HUES48 (cell line): ENCODE measurements at regions not wholly inside any gene's neighbourhood (a gene's known extent, or its start where the extent isn't known, plus 50 kb on each side); places are given as distances from the start of the nearest gene placed in this dataset.

Source experiments
- H3K27ac ChIP-seq: one replicate; pipeline ENCODE4 v1.7.0; 2013; ENCODE audit warnings: low read depth, low read length, inconsistent platforms
- H3K27me3 ChIP-seq: 2 replicates; pipeline ENCODE4 v1.6.1; 2013; ENCODE audit warnings: mild to moderate bottlenecking, low read length; ENCODE audit not compliant: control insufficient read depth, insufficient read depth
- H3K36me3 ChIP-seq: 2 replicates; pipeline ENCODE4 v1.6.1; 2013; ENCODE audit warnings: low read length; ENCODE audit not compliant: control insufficient read depth, insufficient read depth
- H3K4me1 ChIP-seq: 2 replicates; pipeline ENCODE4 v1.6.1; 2013; ENCODE audit warnings: mild to moderate bottlenecking, low read length; ENCODE audit not compliant: control insufficient read depth, insufficient read depth
- H3K4me3 ChIP-seq: 2 replicates; pipeline ENCODE4 v1.5.1; 2013; ENCODE audit warnings: mild to moderate bottlenecking, low read depth, low read length
- H3K9ac ChIP-seq: 2 replicates; pipeline ENCODE4 v1.6.1; 2013; ENCODE audit warnings: mild to moderate bottlenecking, low read depth, low read length, moderate library complexity
- H3K9me3 ChIP-seq: 2 replicates; pipeline ENCODE4 v1.6.1; 2013; ENCODE audit warnings: low read length; ENCODE audit not compliant: control insufficient read depth, insufficient read depth

DNA sequence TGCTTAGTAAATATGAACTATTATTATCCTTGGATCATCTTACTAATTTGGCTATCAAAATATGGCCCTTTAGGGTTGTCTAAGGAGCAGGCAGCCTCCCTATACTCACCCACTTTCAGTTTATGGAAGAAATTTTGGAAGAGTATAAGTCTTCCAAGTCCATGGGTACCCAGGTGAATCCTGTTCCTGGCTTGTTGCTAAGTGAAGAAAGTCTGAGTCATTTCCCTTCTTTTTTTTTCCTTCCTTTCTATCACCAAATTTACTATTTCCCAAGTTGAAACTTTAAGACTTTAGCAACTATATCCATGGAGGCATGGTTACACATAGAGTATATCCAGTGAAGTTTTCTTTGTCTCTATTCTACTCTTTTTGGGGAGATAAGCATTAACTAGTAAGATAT, 184.0 kb upstream of the ACTBL2 start:
- Histone ChIP-seq H3K9ac (no peak overlapping the region), H3K27ac (no peak overlapping the region), H3K4me3 (no peak overlapping the region), H3K9me3 (no peaks in the 10 kb centered on the region), H3K36me3 (no peaks in the 10 kb centered on the region), H3K4me1 (no peaks in the 10 kb centered on the region), H3K27me3 (no peaks in the 10 kb centered on the region)

DNA sequence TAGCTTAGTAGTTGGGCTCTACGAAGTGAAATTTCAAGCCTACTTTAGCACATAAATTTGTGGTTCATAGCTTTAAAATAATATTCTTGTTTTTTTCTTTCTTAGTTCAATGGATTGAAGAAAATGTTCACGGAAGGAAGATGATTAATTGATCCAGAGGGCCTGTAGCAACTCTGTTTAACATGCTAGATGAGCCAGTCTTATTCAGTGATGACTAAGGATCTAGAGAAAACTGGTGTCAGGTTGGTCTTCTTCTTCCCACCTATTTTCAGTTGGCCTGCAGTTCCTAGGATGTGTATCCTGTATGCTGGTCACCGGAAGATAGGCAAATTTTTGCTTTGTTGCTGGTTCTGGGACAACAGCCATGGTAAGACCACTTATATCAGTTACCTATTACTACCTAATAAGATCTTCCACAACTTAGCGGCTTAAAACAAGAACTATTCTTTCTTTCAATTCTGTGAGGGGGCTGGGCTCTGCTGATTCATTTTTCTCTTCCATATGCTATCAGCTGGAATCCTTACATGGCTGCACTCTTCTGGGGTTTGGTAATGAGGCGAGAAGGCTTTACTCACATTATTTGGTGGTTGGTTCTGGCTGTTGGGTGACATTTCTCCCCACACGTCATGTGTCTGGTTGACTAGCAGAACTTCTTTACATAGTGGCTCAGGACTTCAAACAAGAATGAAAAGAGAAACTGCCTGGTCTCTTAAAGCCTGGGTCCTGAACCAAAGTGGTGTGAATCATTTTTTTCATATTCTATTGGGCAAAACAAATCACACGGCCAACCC, 182.7 kb upstream of the ACTBL2 start:
- Histone ChIP-seq H3K9ac (no peak overlapping the region), H3K27me3 (no peaks in the 10 kb centered on the region), H3K27ac (no peak overlapping the region), H3K9me3 (no peaks in the 10 kb centered on the region), H3K4me3 (no peak overlapping the region), H3K4me1 (no peaks in the 10 kb centered on the region), H3K36me3 (no peaks in the 10 kb centered on the region)

DNA sequence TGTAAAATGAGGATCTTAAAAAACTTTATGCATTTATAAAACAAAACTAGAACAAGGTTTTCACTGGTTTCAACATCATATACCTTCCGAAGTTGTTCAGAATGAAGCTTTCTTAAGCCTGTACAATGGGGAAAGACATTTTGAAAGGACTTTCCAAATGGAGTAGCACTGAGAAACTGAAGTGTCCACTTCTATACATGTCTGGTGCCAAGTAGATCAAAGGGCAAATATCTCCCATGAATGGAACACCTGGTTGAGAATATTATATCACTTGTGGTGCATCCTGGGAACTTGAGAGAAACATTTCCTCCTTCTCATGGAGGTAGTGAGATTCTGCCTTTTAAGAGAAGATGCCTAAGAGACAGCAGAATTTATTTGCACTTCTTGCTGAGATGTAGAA, 182.1 kb upstream of the ACTBL2 start:
- H3K36me3 ChIP-seq, result no peaks in the 10 kb centered on the region
- no peak overlapping the region for H3K9ac ChIP-seq
- H3K4me3 ChIP-seq, result no peak overlapping the region
- no peaks in the 10 kb centered on the region for H3K4me1 ChIP-seq
- no peaks in the 10 kb centered on the region for H3K27me3 ChIP-seq
- no peaks in the 10 kb centered on the region for H3K9me3 ChIP-seq
- no peak overlapping the region for H3K27ac ChIP-seq

DNA sequence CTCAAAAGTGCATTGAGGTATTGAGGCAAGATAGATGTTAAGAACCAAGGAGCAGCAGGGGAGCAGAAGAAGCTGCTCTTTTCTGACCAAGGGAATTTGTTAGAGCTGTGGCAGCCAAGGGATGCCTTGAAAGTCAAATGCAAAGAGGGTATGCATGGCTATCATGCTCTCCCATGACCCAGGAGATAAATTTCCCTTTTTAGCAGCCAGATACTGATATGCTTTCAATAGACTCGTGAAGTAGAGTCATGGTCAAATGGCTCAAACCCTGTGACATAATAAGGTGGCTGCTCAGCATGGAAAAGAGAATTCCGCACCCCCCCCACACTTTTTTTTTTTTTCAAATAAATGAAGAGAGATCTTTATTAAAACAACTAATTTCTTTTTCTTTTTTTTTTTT, 180.9 kb upstream of the ACTBL2 start:
- H3K4me3 ChIP-seq, result no peak overlapping the region
- H3K27ac ChIP-seq, result no peak overlapping the region
- H3K36me3 ChIP-seq, result no peaks in the 10 kb centered on the region
- H3K9ac ChIP-seq, result no peak overlapping the region
- no peaks in the 10 kb centered on the region for H3K27me3 ChIP-seq
- no peaks in the 10 kb centered on the region for H3K4me1 ChIP-seq
- no peaks in the 10 kb centered on the region for H3K9me3 ChIP-seq

DNA sequence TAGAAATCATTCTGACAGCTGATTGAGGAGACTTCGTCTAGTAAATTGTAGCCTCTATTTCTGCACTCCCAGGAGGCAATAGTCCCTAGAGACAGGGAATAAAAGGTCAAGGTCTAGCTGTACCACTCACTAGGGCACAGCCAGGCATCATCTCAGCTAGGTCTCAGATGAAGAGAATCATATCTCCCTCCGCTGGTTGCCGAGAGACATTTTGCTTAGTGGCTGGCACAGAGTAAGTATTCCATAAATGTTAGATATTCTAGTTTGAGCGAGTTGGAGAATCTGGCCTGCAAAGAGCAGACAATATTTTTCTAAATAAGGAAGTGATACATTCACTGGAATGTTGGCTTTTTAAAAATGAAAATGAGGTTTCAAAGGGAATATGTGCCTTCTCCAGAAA, 180.4 kb upstream of the ACTBL2 start:
- Histone ChIP-seq H3K9ac (no peak overlapping the region), H3K27me3 (no peaks in the 10 kb centered on the region), H3K4me1 (no peaks in the 10 kb centered on the region), H3K9me3 (no peaks in the 10 kb centered on the region), H3K4me3 (no peak overlapping the region), H3K36me3 (no peaks in the 10 kb centered on the region), H3K27ac (no peak overlapping the region)

DNA sequence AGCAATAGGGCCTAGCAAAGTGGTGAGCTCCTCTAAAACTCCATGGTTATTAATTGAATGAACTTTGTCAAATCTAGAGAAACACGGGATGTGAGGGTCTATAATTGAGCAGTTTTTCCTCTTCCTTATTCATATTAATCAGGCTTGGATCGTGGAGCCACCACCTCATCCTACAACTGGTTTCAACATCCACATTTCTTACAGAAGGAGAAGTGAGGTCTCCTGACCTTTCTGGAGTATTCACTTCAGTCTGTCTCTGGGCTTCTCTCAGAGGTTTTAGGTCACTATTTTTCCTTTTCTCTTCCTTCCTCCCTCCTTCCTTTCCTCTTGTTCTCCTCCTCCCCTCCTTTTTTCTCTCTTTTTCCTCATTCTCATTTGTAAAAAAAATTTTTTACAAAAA, 177.3 kb upstream of the ACTBL2 start:
- Histone ChIP-seq H3K27ac (no peak overlapping the region), H3K36me3 (no peaks in the 10 kb centered on the region), H3K9ac (no peak overlapping the region), H3K4me1 (no peaks in the 10 kb centered on the region), H3K9me3 (no peaks in the 10 kb centered on the region), H3K4me3 (no peak overlapping the region), H3K27me3 (no peaks in the 10 kb centered on the region)

DNA sequence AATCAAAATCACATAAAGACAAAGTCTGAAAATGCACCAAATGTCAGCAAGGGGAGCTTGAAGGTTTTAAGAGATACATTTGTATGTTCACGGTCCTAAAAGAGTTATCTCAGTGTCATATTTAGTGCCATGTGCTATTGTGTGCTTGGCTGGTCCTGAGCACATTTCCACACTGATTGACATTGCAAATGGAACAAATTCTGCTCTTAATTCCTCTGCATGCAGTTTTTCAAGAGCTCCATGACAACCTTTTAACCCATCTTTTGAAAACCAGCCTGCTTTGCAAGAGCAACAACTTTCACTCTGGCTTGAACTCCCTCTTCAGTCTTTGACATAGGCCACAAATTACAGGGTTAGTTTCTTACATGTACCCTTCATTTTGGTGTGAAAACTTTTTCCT, 175.4 kb upstream of the ACTBL2 start:
- peaks cover 2% of the 10 kb centered on the region for H3K4me1 ChIP-seq

DNA sequence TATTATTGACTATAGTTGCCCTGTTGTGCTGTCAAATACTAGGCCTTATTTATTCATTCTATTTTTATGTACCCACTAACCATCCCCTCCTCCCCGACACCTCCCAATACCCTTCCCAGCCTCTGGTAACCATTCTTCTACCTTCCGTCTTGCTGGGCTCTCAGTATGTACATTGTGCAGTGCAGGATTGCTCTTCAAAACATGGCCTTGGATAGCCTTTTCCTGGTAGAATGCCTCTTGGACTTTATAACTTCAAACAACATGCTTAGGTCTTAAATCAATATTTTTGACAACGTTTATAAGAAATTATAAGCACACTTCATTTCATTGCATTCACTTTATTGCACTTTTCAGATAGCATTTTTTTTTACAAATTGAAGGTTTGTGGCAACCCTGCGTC, 172.6 kb upstream of the ACTBL2 start:
- H3K36me3 ChIP-seq, result no peaks in the 10 kb centered on the region
- peaks cover 8% of the 10 kb centered on the region for H3K4me1 ChIP-seq
- H3K9me3 ChIP-seq, result no peaks in the 10 kb centered on the region
- no peak overlapping the region for H3K4me3 ChIP-seq
- H3K27me3 ChIP-seq, result no peaks in the 10 kb centered on the region
- H3K9ac ChIP-seq, result no peak overlapping the region
- H3K27ac ChIP-seq, result no peak overlapping the region

More for the DNA sequence above, 175.4 kb upstream of the ACTBL2 start:
- Histone ChIP-seq H3K9me3 (no peaks in the 10 kb centered on the region), H3K27me3 (no peaks in the 10 kb centered on the region), H3K9ac (no peak overlapping the region), H3K36me3 (no peaks in the 10 kb centered on the region), H3K27ac (no peak overlapping the region), H3K4me3 (no peak overlapping the region)

DNA sequence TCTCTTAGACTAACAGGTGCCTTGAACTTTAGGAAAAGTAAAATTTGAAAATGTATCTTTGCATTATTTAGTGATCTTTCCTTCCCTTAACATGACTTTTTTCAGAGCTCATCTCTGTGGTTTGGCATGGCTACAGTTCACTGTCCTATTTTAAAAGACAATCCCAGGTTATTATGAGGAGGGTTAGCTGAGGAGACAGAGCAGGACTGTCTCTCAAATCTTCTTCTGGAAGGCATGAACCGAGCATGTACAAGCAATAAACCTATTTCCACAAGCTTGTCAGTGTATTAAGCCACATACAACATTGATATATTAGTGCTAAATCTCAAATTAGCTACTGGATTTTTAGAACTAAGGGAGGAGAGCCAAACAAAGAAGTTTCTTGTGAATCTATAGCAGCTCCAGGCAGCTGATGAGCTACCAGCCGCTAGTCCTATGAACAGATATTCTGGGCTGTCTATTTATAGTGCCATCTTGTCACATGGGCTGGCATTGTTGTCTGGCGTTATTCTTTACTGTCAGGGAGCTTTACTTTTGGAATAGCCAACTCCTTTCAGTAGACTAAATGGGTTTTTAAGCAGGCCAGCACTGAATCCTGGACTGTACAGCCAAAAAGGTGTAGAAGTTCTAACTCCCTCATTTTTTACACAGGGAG, 171.2 kb upstream of the ACTBL2 start:
- Histone ChIP-seq H3K9ac (no peak overlapping the region), H3K9me3 (no peaks in the 10 kb centered on the region), H3K4me1 (peaks cover 8% of the 10 kb centered on the region), H3K27ac (no peak overlapping the region), H3K4me3 (no peak overlapping the region), H3K27me3 (no peaks in the 10 kb centered on the region), H3K36me3 (no peaks in the 10 kb centered on the region)

DNA sequence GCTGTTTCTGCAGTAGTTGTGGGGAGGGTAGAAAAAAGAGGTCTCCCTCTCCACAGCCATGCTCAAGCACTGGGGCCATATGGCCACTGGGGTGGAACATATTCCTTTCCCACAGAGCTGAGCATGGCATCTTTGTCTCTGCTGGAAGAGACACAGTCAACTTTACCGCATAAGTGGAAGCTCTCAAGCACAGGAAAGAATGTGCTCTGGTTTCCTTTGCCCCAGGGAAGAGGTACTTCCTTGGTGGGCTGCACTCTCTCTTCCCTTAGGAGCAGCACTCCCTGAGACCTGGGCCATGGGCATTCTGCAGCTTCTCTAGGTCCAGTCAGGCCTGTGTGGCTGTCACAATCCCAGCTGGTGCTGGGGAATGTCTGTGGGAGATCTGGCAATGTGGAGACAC, 168.5 kb upstream of the ACTBL2 start:
- no peak overlapping the region for H3K4me3 ChIP-seq
- H3K36me3 ChIP-seq, result no peaks in the 10 kb centered on the region
- H3K4me1 ChIP-seq, result peaks cover 8% of the 10 kb centered on the region
- no peaks in the 10 kb centered on the region for H3K9me3 ChIP-seq
- H3K27ac ChIP-seq, result no peak overlapping the region
- H3K9ac ChIP-seq, result no peak overlapping the region
- H3K27me3 ChIP-seq, result no peaks in the 10 kb centered on the region

DNA sequence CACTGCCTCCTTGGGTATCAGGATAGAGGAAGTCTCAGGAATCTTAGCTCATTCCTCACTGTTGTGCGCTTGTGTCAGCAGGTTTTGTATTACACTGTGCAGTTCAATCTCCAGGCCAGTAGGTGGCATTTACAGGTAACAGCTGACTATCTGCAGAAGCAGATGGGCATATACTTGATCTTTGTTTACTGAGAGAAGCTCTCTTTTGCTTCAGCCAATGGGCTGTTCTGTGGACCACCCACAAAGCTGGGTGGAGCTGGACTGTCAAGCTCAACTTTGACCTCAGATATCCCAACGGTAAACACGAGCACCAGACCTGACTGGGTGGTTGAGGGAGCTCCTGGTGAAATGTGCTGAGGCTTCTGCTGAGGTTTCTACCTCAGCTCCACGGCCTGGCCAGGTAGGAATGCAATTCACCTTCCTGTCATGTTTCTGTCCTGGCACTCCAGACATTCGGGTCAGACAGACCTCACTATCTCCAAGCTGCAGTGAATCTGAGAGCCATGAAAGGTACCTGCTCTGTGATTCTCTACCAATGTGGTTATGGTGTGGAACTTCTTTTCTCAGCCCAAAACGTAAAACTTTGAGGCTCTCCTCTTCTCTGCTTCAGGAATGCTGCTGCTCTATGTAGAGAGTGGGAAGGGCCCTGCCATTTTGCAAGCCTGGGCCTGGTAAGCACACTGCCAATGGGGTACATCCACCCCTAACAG, 167.9 kb upstream of the ACTBL2 start:
- peaks cover 8% of the 10 kb centered on the region for H3K4me1 ChIP-seq
- no peak overlapping the region for H3K4me3 ChIP-seq
- H3K27ac ChIP-seq, result no peak overlapping the region
- no peaks in the 10 kb centered on the region for H3K27me3 ChIP-seq
- no peaks in the 10 kb centered on the region for H3K9me3 ChIP-seq
- no peak overlapping the region for H3K9ac ChIP-seq
- H3K36me3 ChIP-seq, result no peaks in the 10 kb centered on the region
